ENCODE measurements at regions not wholly inside any gene's neighbourhood (a gene's known extent, or its start where the extent isn't known, plus 50 kb on each side); places are given as distances from the start of the nearest gene placed in this dataset.

- Histone ChIP-seq H3K4me3 (no peak overlapping the region), H3K9ac (ENCODE audit: insufficient read depth in 1 of 2, low read length in 2 of 2) (no peak overlapping the region), H3K27ac (ENCODE audit: low read depth in 1 of 2, low read length in 1 of 2) (no peak overlapping the region), H3K27me3 (ENCODE audit: control insufficient read depth in 3 of 3, insufficient read depth in 3 of 3, low read length in 2 of 3) (peaks cover 0 to 2% (median 0%) of the 10 kb centered on the region in 3 donors), H3K4me1 (ENCODE audit: control insufficient read depth in 5 of 5, insufficient read depth in 5 of 5, low read length in 5 of 5) (no peaks in the 10 kb centered on the region), H3K36me3 (ENCODE audit: control insufficient read depth in 4 of 4, insufficient read depth in 4 of 4, low read length in 4 of 4) (no peaks in the 10 kb centered on the region), H3K9me3 (ENCODE audit: control insufficient read depth in 4 of 4, insufficient read depth in 3 of 4, low read length in 3 of 4) (peaks cover 0 to 1% (median 0%) of the 10 kb centered on the region in 4 donors)
- DNase-seq: no peak
- WGBS, 2 donors: 71 to 84% methylated on average over 4 of the region's 4 CpGs
- no peak for TF ChIP-seq CTCF (IDR thresholded peaks at IDR 0.05; ENCODE audit: control extremely low read depth, extremely low read depth)
- ATAC-seq (ENCODE audit: insufficient read depth, low FRiP score): no peak
These were observed 76.2 kb upstream of the PAGE3 start for GRCh38 chrX:55340896-55341433.

- no peak for TF ChIP-seq CTCF (IDR thresholded peaks at IDR 0.05; ENCODE audit: control extremely low read depth, extremely low read depth)
- Histone ChIP-seq H3K9me3 (ENCODE audit: control insufficient read depth in 4 of 4, insufficient read depth in 3 of 4, low read length in 3 of 4) (no peaks in the 10 kb centered on the region), H3K27me3 (ENCODE audit: control insufficient read depth in 3 of 3, insufficient read depth in 3 of 3, low read length in 2 of 3) (no peaks in the 10 kb centered on the region), H3K4me3 (no peak overlapping the region), H3K27ac (ENCODE audit: low read depth in 1 of 2, low read length in 1 of 2) (no peak overlapping the region), H3K9ac (ENCODE audit: insufficient read depth in 1 of 2, low read length in 2 of 2) (no peak overlapping the region), H3K36me3 (ENCODE audit: control insufficient read depth in 4 of 4, insufficient read depth in 4 of 4, low read length in 4 of 4) (no peaks in the 10 kb centered on the region), H3K4me1 (ENCODE audit: control insufficient read depth in 5 of 5, insufficient read depth in 5 of 5, low read length in 5 of 5) (no peaks in the 10 kb centered on the region)
- 29 to 56% methylated on average over 19 to 21 of the region's 21 CpGs for WGBS, 2 donors
- DNase-seq (peak in 2 of 3 donors; percentile 2 to 11), ATAC-seq (ENCODE audit: insufficient read depth, low FRiP score) (peak; percentile 53)
These were observed 78.1 kb upstream of the PAGE3 start for GRCh38 chrX:55342533-55343501.

- Histone ChIP-seq H3K27ac (ENCODE audit: low read depth in 1 of 2, low read length in 1 of 2) (no peak overlapping the region), H3K27me3 (ENCODE audit: control insufficient read depth in 3 of 3, insufficient read depth in 3 of 3, low read length in 2 of 3) (peaks cover 0 to 7% (median 0%) of the 10 kb centered on the region in 3 donors), H3K9me3 (ENCODE audit: control insufficient read depth in 4 of 4, insufficient read depth in 3 of 4, low read length in 3 of 4) (peaks cover 0 to 2% (median under 1%) of the 10 kb centered on the region in 4 donors), H3K9ac (ENCODE audit: insufficient read depth in 1 of 2, low read length in 2 of 2) (no peak overlapping the region), H3K36me3 (ENCODE audit: control insufficient read depth in 4 of 4, insufficient read depth in 4 of 4, low read length in 4 of 4) (no peaks in the 10 kb centered on the region), H3K4me1 (ENCODE audit: control insufficient read depth in 5 of 5, insufficient read depth in 5 of 5, low read length in 5 of 5) (no peaks in the 10 kb centered on the region), H3K4me3 (no peak overlapping the region)
- no peak for TF ChIP-seq CTCF (IDR thresholded peaks at IDR 0.05; ENCODE audit: control extremely low read depth, extremely low read depth)
- 71 to 93% methylated on average over 6 of the region's 6 CpGs for WGBS, 2 donors
- ATAC-seq (ENCODE audit: insufficient read depth, low FRiP score) (no peak), DNase-seq (no peak)
These were observed 91.9 kb upstream of the PAGE3 start for GRCh38 chrX:55356609-55357008.

Data from lung (tissue), 11 donors.